ENCODE measurements at regions not wholly inside any gene's neighbourhood (a gene's known extent, or its start where the extent isn't known, plus 50 kb on each side); places are given as distances from the start of the nearest gene placed in this dataset.

DNA sequence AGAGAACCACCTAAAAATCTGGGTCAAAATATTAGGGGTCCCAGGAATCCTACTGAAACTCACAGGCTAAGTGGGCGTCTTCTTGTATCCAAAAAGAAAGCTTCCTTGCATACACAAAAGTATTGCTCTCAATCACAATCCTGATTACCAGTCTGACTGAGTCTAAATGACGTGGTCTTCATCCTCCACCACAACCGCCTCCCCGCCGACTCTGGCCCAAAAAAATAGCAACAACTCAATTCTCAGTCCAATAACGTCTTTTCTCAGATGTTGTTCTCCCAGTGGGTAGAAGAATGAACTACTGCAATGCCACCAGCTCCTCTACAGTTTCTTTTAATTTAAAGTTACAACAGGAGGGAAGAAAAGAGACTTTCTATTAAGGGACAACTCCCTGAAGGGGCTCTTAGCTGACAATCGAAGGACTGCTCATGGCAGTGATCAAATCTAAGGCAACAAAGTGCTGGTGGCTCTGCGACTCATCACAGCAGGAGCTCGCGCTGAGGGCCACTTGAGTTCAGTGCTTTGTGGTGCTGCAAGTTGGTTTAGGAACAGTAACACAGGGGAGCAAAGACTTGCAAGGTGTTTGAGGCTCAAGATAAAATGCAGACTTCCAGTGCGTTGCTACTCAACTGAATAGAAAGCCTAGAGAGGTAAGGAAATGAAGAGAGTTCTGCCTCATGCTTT lies 394.1 kb downstream of the BCAT1 start:
- intact Hi-C loops (cut with micrococcal nuclease), result no loop called here
- 94% methylated on average over 10 of the region's 11 CpGs for WGBS (ENCODE audit: insufficient coverage)
- no peaks in the 10 kb centered on the region for H3K36me3 Mint-ChIP-seq
- H3K27me3 ChIP-seq (ENCODE audit: control insufficient read depth, insufficient read depth, low read length), result no peaks in the 10 kb centered on the region
- H3K4me3 Mint-ChIP-seq, result no peak overlapping the region
- peaks cover 29% of the 10 kb centered on the region in 2 donors for H3K27me3 Mint-ChIP-seq (ENCODE audit: low read depth in 2 of 2)
- H3K36me3 ChIP-seq (ENCODE audit: control insufficient read depth, insufficient read depth, low read length), result no peaks in the 10 kb centered on the region
- H3K4me1 Mint-ChIP-seq, result peaks cover 3 to 4% of the 10 kb centered on the region in 2 donors
- H3K4me3 ChIP-seq (ENCODE audit: low read length), result no peak overlapping the region
- DNase-seq (no peak), ATAC-seq (no peak)
- H3K9me3 Mint-ChIP-seq, result no peaks in the 10 kb centered on the region
- H3K4me1 ChIP-seq (ENCODE audit: control insufficient read depth, insufficient read depth, low read length), result no peaks in the 10 kb centered on the region
- no peak overlapping the region for H3K27ac Mint-ChIP-seq
- H3K27ac ChIP-seq (ENCODE audit: low read length), result no peak overlapping the region
- no peaks in the 10 kb centered on the region for H3K9me3 ChIP-seq (ENCODE audit: control insufficient read depth, insufficient read depth, low read length)
- TF ChIP-seq, protein P1, sequence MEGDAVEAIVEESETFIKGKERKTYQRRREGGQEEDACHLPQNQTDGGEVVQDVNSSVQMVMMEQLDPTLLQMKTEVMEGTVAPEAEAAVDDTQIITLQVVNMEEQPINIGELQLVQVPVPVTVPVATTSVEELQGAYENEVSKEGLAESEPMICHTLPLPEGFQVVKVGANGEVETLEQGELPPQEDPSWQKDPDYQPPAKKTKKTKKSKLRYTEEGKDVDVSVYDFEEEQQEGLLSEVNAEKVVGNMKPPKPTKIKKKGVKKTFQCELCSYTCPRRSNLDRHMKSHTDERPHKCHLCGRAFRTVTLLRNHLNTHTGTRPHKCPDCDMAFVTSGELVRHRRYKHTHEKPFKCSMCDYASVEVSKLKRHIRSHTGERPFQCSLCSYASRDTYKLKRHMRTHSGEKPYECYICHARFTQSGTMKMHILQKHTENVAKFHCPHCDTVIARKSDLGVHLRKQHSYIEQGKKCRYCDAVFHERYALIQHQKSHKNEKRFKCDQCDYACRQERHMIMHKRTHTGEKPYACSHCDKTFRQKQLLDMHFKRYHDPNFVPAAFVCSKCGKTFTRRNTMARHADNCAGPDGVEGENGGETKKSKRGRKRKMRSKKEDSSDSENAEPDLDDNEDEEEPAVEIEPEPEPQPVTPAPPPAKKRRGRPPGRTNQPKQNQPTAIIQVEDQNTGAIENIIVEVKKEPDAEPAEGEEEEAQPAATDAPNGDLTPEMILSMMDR (IDR thresholded peaks at IDR 0.05), result no peak

DNA sequence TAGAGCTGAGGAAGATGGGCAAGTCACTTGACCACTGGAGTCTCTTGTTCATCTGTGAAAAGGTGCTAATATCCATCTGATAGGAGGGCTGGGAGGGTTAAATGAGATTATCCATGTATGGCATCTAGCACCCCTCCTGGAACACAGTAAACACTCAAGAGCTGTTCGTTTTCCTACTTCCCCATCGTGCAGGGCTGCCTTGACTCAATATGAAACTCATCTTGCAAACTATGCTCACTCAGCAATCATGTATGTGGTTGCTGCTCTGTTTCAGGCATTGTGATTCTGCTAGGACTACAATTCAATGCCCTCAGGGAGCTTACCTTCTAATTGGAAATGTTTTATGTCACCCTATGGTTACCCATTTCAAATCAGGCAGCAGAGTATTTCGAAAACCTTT lies 395.6 kb downstream of the BCAT1 start:
- Mint-ChIP-seq H3K27ac (no peak overlapping the region), H3K4me3 (no peak overlapping the region), H3K36me3 (no peaks in the 10 kb centered on the region), H3K4me1 (no peaks in the 10 kb centered on the region), H3K27me3 (ENCODE audit: low read depth in 2 of 2) (peaks cover 17 to 29% of the 10 kb centered on the region in 2 donors), H3K9me3 (peaks cover 0 to 2% of the 10 kb centered on the region in 2 donors)
- Histone ChIP-seq H3K4me3 (ENCODE audit: low read length) (no peak overlapping the region), H3K27ac (ENCODE audit: low read length) (no peak overlapping the region), H3K4me1 (ENCODE audit: control insufficient read depth, insufficient read depth, low read length) (no peaks in the 10 kb centered on the region), H3K36me3 (ENCODE audit: control insufficient read depth, insufficient read depth, low read length) (no peaks in the 10 kb centered on the region), H3K9me3 (ENCODE audit: control insufficient read depth, insufficient read depth, low read length) (no peaks in the 10 kb centered on the region), H3K27me3 (ENCODE audit: control insufficient read depth, insufficient read depth, low read length) (no peaks in the 10 kb centered on the region)
- 76% methylated on average over 3 of the region's 3 CpGs for WGBS (ENCODE audit: insufficient coverage)
- TF ChIP-seq, protein P1 (IDR thresholded peaks at IDR 0.05), result no peak
- DNase-seq (no peak), ATAC-seq (no peak)
- intact Hi-C loops (cut with micrococcal nuclease), result no loop called here

DNA sequence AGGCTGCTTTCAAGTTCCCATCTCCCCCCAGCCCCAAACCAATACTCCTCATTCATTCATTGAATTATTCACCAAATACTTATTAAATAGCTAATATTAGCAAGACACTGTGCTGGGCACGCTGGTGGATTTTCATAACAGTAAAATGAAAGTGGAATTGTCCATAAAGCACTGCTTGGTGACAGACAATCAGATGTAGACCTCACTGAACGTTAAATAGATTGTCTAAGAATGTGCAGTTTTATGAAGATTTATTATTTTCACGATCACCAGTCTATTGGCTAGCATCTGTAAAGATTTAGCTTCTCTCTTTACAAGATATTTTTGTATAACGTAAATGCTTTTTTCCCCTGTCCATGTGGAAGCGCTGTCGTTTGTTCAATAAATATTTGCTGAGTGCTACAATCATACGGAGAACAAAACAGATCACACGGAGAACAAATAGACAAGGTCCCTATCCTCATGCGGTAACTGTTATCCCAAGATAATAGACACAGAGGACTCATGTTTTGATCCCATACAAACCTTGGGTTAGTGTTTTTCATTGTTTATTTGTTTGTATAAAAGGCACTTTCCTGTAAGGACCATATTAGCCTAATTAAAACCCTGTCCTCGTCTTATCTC lies 397.6 kb downstream of the BCAT1 start:
- H3K27me3 ChIP-seq (ENCODE audit: control insufficient read depth, insufficient read depth, low read length), result no peaks in the 10 kb centered on the region
- WGBS (ENCODE audit: insufficient coverage), result 93% methylated on average over 9 of the region's 10 CpGs
- no peaks in the 10 kb centered on the region for H3K9me3 ChIP-seq (ENCODE audit: control insufficient read depth, insufficient read depth, low read length)
- no peak for DNase-seq
- H3K27ac ChIP-seq (ENCODE audit: low read length), result no peak overlapping the region
- H3K36me3 ChIP-seq (ENCODE audit: control insufficient read depth, insufficient read depth, low read length), result no peaks in the 10 kb centered on the region
- ATAC-seq, result no peak
- no peaks in the 10 kb centered on the region for H3K4me1 ChIP-seq (ENCODE audit: control insufficient read depth, insufficient read depth, low read length)
- Mint-ChIP-seq H3K27ac (no peak overlapping the region), H3K4me1 (no peaks in the 10 kb centered on the region), H3K9me3 (peaks cover 0 to 2% of the 10 kb centered on the region in 2 donors), H3K36me3 (no peaks in the 10 kb centered on the region), H3K4me3 (no peak overlapping the region), H3K27me3 (ENCODE audit: low read depth in 2 of 2) (peaks cover 7 to 19% of the 10 kb centered on the region in 2 donors)
- TF ChIP-seq, protein P1 (IDR thresholded peaks at IDR 0.05), result no peak
- H3K4me3 ChIP-seq (ENCODE audit: low read length), result no peak overlapping the region
- intact Hi-C loops (cut with micrococcal nuclease), result no loop called here
